Ureter (tissue), 1 donor: ENCODE measurements at regions not wholly inside any gene's neighbourhood (a gene's known extent, or its start where the extent isn't known, plus 50 kb on each side); places are given as distances from the start of the nearest gene placed in this dataset.

Source experiments
- DNase-seq: peaks from one replicate; pipeline ENCODE4 v3.0.0-alpha.2; 2020; ENCODE audit warnings: low spot score
- donor health status: DM: yes; HTN: yes; CAD: no.

DNA sequence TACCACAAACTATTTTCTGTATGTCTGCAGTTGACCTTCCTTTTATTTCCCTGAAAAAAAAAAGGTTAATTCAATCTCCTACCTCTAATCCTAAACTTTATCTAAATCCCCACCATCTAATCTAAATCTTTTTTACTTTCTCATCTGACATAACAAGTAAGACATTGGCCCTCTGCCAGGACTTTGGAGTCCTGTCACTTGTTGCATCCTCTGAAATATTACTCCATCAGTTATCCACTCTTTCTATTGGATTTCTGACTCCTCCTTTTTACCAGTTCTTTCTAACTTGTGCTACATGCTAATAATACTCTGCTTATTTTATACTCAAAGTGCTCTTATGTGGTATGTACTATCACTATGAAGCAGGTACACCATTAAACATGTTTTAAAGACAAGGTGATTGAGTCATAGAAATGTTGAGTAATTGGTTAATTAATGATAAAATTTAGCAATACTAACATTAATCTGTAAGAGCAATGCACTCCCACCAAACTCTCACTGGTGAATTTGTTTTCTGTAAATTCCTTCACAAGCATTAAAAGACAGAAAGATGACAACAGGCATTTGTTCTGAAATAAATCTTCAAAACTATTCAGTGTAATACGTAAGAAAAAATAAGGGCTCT lies 914.2 kb upstream of the RAG2 start:
- DNase-seq: no peak

DNA sequence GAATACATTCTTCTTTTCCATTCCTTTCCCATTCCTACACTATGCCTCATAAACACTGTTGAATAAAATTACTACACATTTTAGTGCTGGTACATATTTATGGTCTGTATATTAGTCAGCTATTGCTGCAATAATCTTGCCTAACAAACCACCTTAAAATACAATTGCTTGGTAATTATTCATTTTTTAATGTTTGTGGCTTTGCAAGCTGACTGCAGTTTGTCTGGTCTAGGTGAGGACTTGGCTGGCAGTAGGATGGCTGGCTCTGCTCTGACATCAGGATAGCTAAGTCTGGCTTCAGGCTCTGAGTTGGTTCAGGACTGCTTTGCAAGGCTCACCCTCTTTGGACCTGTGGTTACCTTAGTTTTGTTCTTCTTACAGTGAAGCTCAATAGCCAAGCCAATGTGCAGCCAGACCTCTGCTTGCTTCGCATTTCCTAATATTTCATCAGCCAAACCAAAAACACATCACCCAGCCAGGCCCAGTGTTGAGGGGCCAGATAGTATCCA lies 913.4 kb upstream of the RAG2 start:
- no peak for DNase-seq

DNA sequence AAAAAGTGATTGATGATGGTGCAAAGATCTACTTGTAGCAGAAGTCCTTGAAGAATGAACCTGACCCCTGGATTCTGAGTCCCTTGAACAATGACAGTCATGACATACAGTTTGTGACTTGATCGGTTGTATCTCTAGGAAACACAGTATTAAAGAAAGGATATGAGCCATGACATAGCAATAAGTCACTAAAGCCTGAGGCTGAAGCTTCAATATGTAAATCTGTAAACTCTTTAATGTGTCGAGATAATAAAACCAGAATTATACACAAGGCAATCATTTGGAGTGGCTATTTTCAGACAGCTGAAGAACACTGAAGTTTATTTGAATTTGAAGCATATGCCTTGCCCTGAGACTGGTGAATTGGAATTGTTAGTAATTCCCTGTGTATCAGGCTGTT lies 911.5 kb upstream of the RAG2 start:
- DNase-seq: no peak

DNA sequence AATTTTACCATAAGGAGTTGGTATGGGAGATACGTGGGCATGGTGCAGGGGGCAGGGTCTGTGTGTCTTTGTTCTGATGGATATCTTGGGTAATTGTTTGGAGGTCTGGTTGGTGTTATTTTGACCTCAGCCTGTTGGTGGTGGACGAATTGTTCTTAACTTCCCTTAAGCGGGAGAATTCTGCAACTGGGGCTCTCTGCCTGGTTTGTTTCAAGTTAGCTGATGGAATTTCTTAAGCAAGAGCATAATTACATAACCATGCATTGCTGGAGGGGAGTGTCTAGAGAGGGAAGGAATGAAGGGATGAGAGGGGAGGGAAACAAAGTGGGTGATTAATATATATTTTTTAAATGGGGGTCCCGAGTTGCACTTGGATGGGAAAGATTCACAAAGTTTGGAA lies 908.5 kb upstream of the RAG2 start:
- DNase-seq: no peak

DNA sequence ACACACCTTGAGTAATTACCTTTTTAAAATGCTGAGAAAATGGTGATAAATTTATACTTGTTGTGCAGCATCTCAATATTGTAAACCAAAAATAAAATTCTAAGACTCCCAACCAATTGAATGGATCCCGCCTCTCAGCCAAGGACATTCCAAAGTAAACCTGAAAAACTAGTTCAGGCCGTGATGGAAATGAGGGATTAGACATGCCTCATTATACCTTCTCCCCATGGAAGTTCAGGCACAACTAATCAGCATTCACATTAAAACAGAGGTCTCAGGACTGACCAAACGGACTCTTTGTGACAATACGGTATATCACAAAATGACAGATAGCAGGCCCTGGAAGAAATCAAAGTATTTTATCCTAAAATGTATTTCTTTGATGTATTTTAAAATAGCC lies 907.4 kb upstream of the RAG2 start:
- DNase-seq: no peak

DNA sequence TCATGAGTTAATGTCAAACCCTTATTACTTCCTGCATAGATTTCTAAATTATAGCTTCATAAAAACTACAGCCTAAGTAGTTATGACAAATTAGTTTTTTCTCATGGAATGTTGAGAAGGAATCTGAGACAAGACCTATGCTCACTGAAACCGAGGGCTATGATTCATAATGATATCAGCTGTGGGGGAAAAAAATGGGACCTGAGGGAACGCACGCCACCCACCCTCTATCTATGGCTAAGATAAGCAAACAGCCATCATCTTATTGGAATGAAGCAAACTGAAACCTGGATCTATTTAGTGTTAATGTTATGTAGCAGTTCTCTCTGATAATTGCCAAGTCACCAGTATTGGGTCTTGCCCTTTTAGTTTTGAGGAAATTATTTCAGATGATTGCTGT lies 906.9 kb upstream of the RAG2 start:
- DNase-seq: no peak

DNA sequence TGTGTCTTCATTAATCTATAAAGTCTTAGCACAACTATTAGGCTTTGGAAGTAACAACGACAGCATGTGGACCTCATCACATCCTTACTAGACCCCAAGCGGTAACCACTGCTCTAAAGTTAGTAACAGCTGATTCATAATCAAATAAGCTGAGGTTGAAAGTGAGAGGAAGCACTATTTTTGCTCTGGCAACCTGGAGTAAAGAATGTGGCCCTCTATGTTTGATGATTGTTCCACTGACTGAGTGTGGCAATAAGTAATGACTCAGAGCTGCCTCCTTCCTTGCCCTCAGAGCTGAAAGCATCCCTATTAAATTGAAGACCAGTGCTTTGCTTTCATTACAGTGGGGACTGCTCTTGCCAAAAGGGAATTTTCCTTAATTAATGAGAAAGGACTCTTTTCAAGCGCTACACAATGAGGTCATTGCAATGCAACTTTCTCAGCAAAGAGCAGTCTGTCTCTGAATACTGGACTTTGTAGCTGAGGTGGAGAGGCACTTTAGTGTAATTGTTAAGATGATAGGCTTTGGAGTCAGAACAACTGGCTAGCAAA lies 906.1 kb upstream of the RAG2 start:
- DNase-seq: no peak

DNA sequence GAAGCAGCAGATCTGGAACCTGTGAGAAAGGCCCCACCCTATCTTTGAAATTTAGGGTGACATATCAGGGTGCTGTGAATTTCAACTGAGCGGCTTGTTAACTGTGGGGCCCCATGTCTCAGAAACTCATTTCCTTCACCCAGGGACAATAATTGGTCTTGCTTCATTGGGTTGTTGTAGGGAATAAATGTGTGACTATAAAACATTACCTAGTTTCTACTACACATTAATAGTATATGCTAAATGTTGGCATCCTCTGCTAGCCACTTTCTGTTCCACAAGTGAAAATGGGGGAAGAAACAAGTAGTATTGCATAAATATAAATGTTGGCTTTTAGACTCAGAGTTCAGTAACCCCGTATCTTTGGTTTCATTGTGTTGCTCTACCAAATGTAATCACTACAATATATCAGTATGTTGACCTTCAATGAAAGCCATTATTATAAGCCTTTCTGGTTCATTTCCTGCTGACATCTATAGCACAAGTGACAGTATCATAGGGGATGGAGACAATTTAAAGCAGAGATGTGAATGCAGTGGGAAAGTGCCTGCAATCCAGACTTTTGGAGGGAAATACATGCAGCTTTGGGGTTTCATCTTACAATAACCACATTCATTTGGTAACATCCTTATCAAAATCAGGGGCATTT lies 905.5 kb upstream of the RAG2 start:
- DNase-seq: no peak

DNA sequence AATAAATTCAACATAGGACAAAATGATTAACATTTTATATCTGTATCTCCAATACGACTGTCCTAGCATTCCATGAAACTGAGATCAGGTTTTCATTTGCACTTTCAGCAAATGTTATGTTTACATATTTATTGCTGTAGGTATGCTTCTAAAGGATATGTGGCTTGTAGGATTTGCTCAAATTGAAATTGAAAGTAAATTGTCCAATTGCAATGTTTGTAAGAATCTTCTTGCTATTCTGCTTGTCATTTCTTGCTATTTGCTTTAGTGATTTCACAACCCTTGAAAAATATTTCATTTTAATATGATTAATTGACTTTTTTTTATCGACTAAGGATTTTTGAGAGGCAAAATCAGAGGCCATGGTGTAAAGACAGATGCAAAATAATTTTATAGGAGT lies 904.2 kb upstream of the RAG2 start:
- DNase-seq: no peak

DNA sequence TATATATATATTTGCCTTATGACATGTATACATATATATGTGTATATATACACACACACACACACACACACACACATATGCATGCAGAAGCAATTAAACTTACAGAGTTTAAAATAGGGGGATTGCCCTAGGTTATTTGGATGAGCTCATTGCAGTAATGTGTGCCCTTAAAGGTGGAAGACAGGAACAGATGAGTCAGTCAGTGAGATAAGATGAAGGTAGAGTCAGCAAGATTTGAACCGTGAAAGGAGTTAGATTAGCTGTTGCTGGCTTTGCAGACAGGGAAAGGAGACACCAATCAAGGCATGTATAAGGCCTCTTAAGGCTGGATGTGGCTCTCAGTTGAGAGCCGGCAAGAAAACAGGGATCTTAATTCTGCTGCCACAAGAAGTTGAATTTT lies 902.4 kb upstream of the RAG2 start:
- no peak for DNase-seq

DNA sequence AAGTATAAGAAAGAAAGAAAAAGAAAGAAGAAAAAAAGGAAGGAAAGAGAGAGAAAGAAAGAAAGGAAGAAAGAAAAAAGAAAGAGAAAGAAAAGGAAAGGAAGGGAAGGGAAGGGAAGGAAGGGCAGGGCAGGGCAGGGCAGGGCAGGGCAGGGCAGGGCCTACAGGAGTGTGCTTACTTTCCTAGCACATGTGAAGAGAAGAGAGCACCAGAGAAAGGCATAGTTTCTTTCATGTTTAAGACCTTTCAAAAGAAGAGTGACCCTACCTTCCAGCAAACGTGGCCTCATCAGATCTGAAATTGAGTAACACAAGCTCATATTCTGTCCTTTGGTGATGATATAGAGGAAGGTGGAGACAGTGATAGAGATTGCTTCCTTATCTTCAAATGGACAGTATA lies 899.3 kb upstream of the RAG2 start:
- DNase-seq: no peak

DNA sequence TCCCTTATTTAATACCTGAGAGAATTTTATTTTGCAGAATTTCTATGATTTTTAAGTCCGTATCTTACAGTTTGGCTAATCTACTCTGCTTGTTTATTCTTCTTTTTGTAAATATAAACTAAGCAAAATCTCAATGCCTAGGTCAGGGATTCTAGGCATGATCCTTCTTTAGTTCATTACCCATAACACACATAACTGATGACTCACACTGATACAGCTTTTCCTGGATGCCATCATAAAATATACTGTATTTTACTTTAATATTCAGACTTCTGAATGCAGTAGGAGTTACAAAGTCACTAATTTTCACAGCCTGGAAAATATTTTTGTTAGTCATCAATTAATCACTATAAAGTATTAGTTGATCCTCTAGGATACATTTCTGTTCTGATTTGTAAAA lies 898.2 kb upstream of the RAG2 start:
- DNase-seq: no peak

DNA sequence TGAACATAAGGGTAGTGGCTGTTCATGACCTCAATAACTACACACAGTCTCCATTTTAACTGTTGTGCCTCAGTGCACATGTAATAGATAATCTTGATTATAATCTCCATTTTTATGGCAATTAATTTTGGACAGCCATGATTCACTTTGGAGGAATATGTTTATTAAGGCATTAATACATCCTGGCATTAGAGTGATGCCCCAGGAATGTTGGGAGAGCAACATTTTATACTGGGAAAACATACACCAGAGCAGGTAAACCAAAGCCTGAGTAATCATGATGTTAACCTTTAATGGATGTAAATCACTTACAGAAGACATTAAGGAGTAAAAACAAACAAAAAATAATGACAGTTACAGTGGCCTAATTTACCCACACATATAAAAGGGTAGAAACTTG lies 886.3 kb upstream of the RAG2 start:
- DNase-seq: no peak

DNA sequence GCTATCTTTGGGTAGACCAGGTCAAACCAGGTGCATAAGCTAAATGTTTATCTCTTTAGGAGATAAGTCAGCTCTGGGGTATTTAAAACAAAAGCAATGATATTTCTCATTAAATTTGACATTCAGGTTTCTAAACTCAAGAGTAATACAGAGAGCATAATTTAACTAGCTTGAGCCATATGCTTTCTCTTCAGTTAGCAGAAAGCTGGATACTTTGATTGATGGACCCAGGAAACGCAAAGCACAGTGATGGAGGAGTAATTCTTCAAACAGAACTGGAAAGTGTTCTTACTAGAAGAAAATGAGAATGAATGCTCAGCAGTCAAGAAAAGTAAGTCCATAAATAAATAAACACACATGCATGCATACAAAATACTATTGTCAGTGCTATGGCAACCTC lies 885.7 kb upstream of the RAG2 start:
- DNase-seq: no peak

DNA sequence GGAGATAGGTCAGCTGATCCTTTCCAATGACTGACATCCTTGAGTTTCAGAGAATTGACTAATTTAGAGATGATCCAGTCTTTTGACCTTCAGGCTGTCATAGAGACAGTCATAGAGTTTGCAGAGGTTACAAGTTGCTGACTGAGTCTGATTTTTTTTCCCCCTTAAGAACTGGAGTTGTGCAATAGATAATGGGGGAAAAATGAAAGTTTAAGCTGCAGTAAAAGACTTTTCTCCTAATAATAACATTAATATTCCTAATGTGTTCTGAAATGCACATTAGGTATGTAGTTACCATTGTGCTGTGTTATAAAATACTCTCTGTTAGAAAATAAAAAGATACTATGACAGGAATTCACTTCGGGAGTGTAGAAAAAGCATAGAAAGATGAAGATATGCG lies 876.9 kb upstream of the RAG2 start:
- DNase-seq: no peak

DNA sequence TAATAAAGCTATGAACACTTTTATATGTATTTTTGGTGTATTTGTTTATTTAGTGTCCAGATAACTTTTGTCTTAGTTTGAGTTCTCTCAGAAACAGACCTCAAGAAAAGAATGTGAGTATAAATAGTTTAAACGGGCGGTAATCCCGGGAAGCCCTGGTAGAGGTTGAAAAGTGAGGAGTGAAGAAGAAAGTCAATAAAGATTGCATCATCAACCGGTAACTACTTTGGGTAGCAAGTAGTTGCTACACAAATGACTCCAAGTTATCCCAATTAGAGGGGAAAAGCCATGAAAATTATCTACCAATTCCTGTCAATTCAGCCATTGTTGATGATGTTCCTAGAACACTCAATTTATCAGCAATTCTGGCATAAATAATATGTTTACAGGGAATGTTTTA lies 870.3 kb upstream of the RAG2 start:
- DNase-seq: no peak

DNA sequence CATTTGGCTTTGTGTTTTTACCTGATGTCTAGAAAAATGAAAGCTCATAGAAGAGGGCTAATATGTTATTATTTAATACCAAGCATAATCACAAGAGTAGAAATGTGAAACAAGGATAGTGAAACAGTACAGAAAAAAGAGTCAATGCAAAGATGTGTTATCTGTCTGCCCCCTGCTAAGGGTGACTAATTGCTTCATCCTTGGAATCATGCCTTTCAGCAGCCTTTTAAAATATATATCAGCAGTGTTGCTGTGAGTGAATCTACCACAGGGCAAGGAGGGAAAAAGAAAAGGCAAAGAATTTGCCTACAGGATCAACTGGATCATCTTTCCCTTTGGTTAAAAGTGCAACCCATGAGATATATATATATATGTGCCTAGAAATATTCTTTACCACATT lies 867.2 kb upstream of the RAG2 start:
- no peak for DNase-seq

DNA sequence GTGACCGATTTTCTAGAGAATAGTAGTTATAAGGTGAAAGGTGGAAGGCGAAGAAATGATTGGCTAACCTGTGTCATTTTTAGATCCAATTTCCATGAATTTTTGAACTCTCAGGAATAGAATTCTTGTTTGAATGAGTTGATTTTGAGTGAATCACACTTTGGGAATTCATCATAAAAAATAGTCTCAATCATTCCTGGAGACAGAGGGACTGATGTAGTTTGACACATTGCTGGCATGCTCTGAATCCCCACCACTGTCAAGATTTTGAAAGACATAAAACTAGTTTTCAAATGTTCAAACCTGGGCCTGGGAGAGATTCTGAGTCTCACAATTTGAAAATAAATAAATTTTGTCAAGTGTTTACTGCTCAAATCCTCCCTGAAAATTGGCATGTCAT lies 861.4 kb upstream of the RAG2 start:
- DNase-seq: no peak

DNA sequence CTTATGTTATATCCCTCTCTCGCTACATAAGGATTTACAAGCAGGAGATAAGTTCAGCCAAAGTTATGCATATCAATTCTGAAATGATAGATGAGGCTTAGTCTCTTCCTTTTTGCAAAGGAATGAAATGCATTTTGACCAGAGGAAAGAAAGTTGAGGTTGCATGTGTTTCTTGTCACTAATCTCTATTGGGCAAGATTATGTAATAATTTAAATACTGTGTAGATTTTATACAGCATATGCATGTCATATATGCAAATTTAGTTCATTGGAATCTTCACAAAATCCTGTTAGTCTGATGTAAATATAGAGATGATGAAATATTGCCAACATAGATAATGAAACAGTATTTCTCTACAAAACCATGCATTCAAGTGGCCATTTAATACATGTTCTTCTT lies 858.7 kb upstream of the RAG2 start:
- no peak for DNase-seq

DNA sequence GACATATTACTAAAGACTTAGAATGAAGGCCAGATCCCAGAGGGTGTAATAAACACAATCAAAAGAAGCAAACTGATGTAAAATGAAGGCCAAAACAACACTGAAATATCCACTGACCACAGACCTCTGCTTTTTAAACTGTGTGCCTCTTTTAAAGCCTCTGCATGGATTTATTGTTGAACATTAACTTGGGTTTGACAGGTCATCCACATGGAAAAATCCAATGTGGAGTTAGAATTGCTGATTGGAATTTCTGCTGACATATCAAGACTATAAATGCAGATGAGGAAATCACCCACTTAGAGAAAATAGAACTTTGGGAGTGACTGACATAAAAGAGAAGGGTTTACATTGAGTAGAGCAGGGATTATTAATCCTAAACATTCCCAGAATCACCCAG lies 853.9 kb upstream of the RAG2 start:
- DNase-seq: no peak

DNA sequence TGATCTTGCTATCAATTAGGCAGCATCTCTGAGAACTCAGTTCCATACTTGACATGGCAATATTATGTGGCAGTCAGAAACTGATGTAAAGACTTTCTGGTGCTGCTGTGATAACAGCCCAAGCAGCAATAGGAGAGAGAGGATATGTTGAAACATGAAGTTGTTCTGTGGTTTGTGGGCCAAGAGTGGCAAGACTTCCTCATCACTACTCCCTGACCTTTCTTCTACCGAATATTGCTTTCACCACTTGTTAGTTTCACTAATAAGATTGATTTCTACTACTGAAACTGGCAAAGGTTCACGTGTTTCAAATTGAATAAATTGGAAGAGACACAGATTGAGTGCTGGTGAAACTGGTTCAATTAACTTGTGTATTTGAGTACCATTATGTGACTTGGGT lies 852.6 kb upstream of the RAG2 start:
- no peak for DNase-seq

DNA sequence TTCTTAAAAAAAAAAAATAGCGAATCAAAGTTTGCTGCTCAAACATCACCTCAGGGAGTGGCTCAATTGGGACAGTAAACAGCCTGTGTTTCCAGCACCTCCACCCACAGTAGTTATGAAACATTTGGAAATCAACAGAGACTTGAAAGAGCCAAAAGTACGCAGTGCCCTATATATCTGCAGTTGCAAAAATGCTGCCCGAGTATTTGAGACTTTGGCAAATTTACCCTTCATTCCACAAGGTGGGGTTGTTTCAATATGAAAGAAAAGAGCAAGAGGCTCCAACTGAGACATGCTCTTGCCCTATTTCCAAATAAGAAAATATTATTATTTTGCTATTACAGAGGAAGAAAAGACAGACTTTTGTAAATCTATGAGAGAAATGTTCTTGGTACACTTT lies 851.1 kb upstream of the RAG2 start:
- DNase-seq: no peak

DNA sequence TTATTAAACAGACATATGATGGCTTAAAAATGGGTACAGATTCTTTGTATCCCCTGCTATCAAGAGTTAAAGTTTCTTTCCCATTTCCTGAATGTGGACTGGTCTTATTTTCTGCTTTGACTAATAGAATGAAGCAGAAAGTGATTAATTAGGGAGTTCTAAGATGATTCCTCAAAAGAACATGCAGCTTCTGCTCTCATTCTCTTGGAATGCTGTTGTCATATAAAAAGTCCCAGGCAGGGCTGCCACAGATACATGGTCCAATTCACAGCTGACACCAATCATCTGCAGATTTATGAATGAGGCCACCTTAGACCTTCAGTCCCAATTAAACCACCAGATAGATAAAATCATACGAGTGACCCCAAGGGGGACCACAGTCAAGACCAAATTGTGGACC lies 844.5 kb upstream of the RAG2 start:
- DNase-seq: no peak
